Adrenal gland (tissue), 5 donors: ENCODE measurements at regions not wholly inside any gene's neighbourhood (a gene's known extent, or its start where the extent isn't known, plus 50 kb on each side); places are given as distances from the start of the nearest gene placed in this dataset.

ENCODE experiments used
- POLR2A ChIP-seq, 2 donors: fragments of 450-650 bp; IDR thresholded peaks; one replicate each; pipeline ENCODE4 v1.6.1; 2017; ENCODE audit warnings: antibody characterized with exemption in 2 of 2, mild to moderate bottlenecking in 2 of 2, moderate library complexity in 1 of 2
- TF ChIP-seq, protein P1 (sequence below), 6 experiments: fragments of 450-650 bp in 4 of 6; fragments of 200-600 bp in 2 of 6; sonication (generic) in 1 of 6; IDR thresholded peaks; 1 replicate in 5 of 6; 2 replicates in 1 of 6; pipeline versions ENCODE4 v1.5.1 to v1.8.0; 2016 to 2021; ENCODE audit warnings: antibody characterized with exemption in 6 of 6, mild to moderate bottlenecking in 2 of 6, moderate library complexity in 1 of 6
- donor health status: DM: no; HTN: no; CAD: no.

GRCh38 chr1:170219163-170219562, 73.4 kb downstream of the NTMT2 start:
- TF ChIP-seq, protein P1, sequence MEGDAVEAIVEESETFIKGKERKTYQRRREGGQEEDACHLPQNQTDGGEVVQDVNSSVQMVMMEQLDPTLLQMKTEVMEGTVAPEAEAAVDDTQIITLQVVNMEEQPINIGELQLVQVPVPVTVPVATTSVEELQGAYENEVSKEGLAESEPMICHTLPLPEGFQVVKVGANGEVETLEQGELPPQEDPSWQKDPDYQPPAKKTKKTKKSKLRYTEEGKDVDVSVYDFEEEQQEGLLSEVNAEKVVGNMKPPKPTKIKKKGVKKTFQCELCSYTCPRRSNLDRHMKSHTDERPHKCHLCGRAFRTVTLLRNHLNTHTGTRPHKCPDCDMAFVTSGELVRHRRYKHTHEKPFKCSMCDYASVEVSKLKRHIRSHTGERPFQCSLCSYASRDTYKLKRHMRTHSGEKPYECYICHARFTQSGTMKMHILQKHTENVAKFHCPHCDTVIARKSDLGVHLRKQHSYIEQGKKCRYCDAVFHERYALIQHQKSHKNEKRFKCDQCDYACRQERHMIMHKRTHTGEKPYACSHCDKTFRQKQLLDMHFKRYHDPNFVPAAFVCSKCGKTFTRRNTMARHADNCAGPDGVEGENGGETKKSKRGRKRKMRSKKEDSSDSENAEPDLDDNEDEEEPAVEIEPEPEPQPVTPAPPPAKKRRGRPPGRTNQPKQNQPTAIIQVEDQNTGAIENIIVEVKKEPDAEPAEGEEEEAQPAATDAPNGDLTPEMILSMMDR (IDR thresholded peaks at IDR 0.05): no peak
- no peak for TF ChIP-seq POLR2A (IDR thresholded peaks at IDR 0.05)
